WTC11 (cell line): ENCODE measurements at regions not wholly inside any gene's neighbourhood (a gene's known extent, or its start where the extent isn't known, plus 50 kb on each side); places are given as distances from the start of the nearest gene placed in this dataset.

Experiments
- ATAC-seq: fragments of 200-7000 bp; cut with Tn5 transposase; 2 replicates; pipeline ENCODE4 v1.10.0; 2021; ENCODE audit warnings: mild to moderate bottlenecking, moderate library complexity
- CTCF ChIA-PET: fragments of 300-600 bp; sonication (Branson Sonifier 250); formaldehyde crosslinking; loops from one replicate; lab custom pipeline; 2021; ENCODE audit warnings: antibody characterized with exemption; lab: Charles Lee
- POLR2A ChIA-PET: fragments of 350-600 bp; sonication (Branson Sonifier 250); formaldehyde crosslinking; loops from one replicate; lab custom pipeline; 2021; ENCODE audit warnings: antibody characterized with exemption; lab: Charles Lee
- DNase-seq: peaks from one replicate; pipeline ENCODE4 v3.0.0; 2021; ENCODE audit warnings: low spot score
- H3K27ac Mint-ChIP-seq: 2 replicates; pipeline ENCODE4 v1.8.0; 2021; ENCODE audit warnings: mixed read lengths
- H3K27me3 Mint-ChIP-seq: 2 replicates; pipeline ENCODE4 v1.8.0; 2021; ENCODE audit warnings: low read depth, mild to moderate bottlenecking, moderate library complexity, mixed read lengths
- H3K36me3 Mint-ChIP-seq: 2 replicates; pipeline ENCODE4 v1.8.0; 2021; ENCODE audit warnings: mixed read lengths
- H3K4me1 Mint-ChIP-seq: 2 replicates; pipeline ENCODE4 v1.8.0; 2022; ENCODE audit warnings: mixed read lengths
- H3K4me3 Mint-ChIP-seq: 2 replicates; pipeline ENCODE4 v1.8.0; 2021; ENCODE audit warnings: mild to moderate bottlenecking, moderate library complexity, mixed read lengths
- H3K9me3 Mint-ChIP-seq: 2 replicates; pipeline ENCODE4 v1.8.0; 2021; ENCODE audit warnings: mixed read lengths
- CREM ChIP-seq: sonication (generic); formaldehyde crosslinking; IDR thresholded peaks from 2 replicates; pipeline ENCODE4 v1.8.1; 2022; ENCODE audit warnings: mild to moderate bottlenecking, missing genetic modification reagents, moderate library complexity
- E2F1 ChIP-seq: sonication (generic); formaldehyde crosslinking; IDR thresholded peaks from 2 replicates; pipeline ENCODE4 v1.8.0; 2022; ENCODE audit warnings: mild to moderate bottlenecking, missing genetic modification reagents
- E2F5 ChIP-seq: sonication (generic); formaldehyde crosslinking; IDR thresholded peaks from 2 replicates; pipeline ENCODE4 v1.8.1; 2022; ENCODE audit warnings: mild to moderate bottlenecking, moderate library complexity, missing genetic modification reagents
- ERG ChIP-seq: fragments of 250-450 bp; sonication (Bioruptor Pico); IDR thresholded peaks from 2 replicates; pipeline ENCODE4 v1.8.0; 2021; ENCODE audit warnings: mild to moderate bottlenecking
- GRHL2 ChIP-seq: fragments of 250-450 bp; sonication (Bioruptor Pico); IDR thresholded peaks from 2 replicates; pipeline ENCODE4 v1.8.0; 2022; ENCODE audit warnings: mild to moderate bottlenecking, moderate library complexity; ENCODE audit not compliant: insufficient replicate concordance, severe bottlenecking
- GTF2I ChIP-seq: fragments of 250-450 bp; sonication (Bioruptor Pico); conservative IDR thresholded peaks from 2 replicates; pipeline ENCODE4 v1.4.0; 2021; ENCODE audit warnings: mild to moderate bottlenecking
- HMGXB4 ChIP-seq: sonication (generic); formaldehyde crosslinking; IDR thresholded peaks from 2 replicates; pipeline ENCODE4 v1.8.1; 2023; ENCODE audit warnings: mild to moderate bottlenecking, moderate library complexity, missing genetic modification reagents
- IRF1 ChIP-seq: sonication (generic); formaldehyde crosslinking; IDR thresholded peaks from 2 replicates; pipeline ENCODE4 v1.8.0; 2023; ENCODE audit warnings: missing genetic modification reagents
- JAZF1 ChIP-seq: fragments of 250-450 bp; sonication (Bioruptor Pico); IDR thresholded peaks from 2 replicates; pipeline ENCODE4 v1.9.0; 2021; ENCODE audit warnings: moderate library complexity, mild to moderate bottlenecking, inconsistent platforms
- NFATC4 ChIP-seq: fragments of 250-450 bp; sonication (Bioruptor Pico); IDR thresholded peaks from 2 replicates; pipeline ENCODE4 v1.9.0; 2021; ENCODE audit warnings: mild to moderate bottlenecking
- SOX15 ChIP-seq: fragments of 250-450 bp; sonication (Bioruptor Pico); IDR thresholded peaks from 2 replicates; pipeline ENCODE4 v1.9.0; 2021; ENCODE audit warnings: mild to moderate bottlenecking
- TCF7 ChIP-seq: sonication (generic); formaldehyde crosslinking; IDR thresholded peaks from 2 replicates; pipeline ENCODE4 v1.8.0; 2022; ENCODE audit warnings: mild to moderate bottlenecking, low read depth, missing genetic modification reagents, moderate library complexity
- USF1 ChIP-seq: sonication (generic); formaldehyde crosslinking; IDR thresholded peaks from 2 replicates; pipeline ENCODE4 v1.8.0; 2022; ENCODE audit warnings: mild to moderate bottlenecking, missing genetic modification reagents
- ZBTB21 ChIP-seq: sonication (generic); formaldehyde crosslinking; IDR thresholded peaks from 2 replicates; pipeline ENCODE4 v1.8.1; 2023; ENCODE audit warnings: mild to moderate bottlenecking, missing genetic modification reagents, borderline replicate concordance
- ZBTB43 ChIP-seq: sonication (generic); formaldehyde crosslinking; IDR thresholded peaks from 2 replicates; pipeline ENCODE4 v1.8.1; 2023; ENCODE audit warnings: mild to moderate bottlenecking, missing genetic modification reagents
- ZNF138 ChIP-seq: sonication (generic); formaldehyde crosslinking; conservative IDR thresholded peaks from 2 replicates; pipeline ENCODE4 v1.8.1; 2022; ENCODE audit warnings: mild to moderate bottlenecking, moderate library complexity, missing genetic modification reagents
- ZNF219 ChIP-seq: sonication (generic); formaldehyde crosslinking; IDR thresholded peaks from 2 replicates; pipeline ENCODE4 v1.8.0; 2023; ENCODE audit warnings: missing genetic modification reagents, mild to moderate bottlenecking, borderline replicate concordance
- ZNF281 ChIP-seq: sonication (generic); formaldehyde crosslinking; IDR thresholded peaks from 2 replicates; pipeline ENCODE4 v1.8.0; 2023; ENCODE audit warnings: mild to moderate bottlenecking, missing genetic modification reagents
- ZNF396 ChIP-seq: fragments of 250-450 bp; sonication (Bioruptor Pico); IDR thresholded peaks from 2 replicates; pipeline ENCODE4 v1.8.0; 2021; ENCODE audit warnings: mild to moderate bottlenecking, moderate library complexity, borderline replicate concordance

- H3K9me3 Mint-ChIP-seq: 0 out of 2 replicates have a peak, but pooled peaks cover 4% of the 10 kb centered on the region
- CTCF ChIA-PET: no interaction called here
- H3K36me3 Mint-ChIP-seq: no peaks in the 10 kb centered on the region
Observed at GRCh38 chrX:123049071-123049625, 134.9 kb upstream of the GRIA3 start.

GRCh38 chrX:123060986-123061385 lies 123.1 kb upstream of the GRIA3 start:
- no peak overlapping the region for H3K27ac Mint-ChIP-seq
- no peaks in the 10 kb centered on the region for H3K4me1 Mint-ChIP-seq
- no peaks in the 10 kb centered on the region for H3K27me3 Mint-ChIP-seq
- TF ChIP-seq HMGXB4 (CRISPR knock-in tag) (no peak), ZNF396 (CRISPR knock-in tag) (no peak), CREM (no peak), TCF7 (CRISPR knock-in tag) (no peak), E2F5 (CRISPR knock-in tag) (no peak), NFATC4 (no peak), GRHL2 (CRISPR knock-in tag) (no peak), ZNF281 (CRISPR knock-in tag) (no peak)
- no peak overlapping the region for H3K4me3 Mint-ChIP-seq
- no peaks in the 10 kb centered on the region for H3K36me3 Mint-ChIP-seq
- no peaks in the 10 kb centered on the region for H3K9me3 Mint-ChIP-seq
- no peak for ATAC-seq
- ChIA-PET POLR2A (no interaction called here), CTCF (no interaction called here)
- no peak for DNase-seq

More at GRCh38 chrX:123049071-123049625, 134.9 kb upstream of the GRIA3 start:
- Mint-ChIP-seq H3K4me3 (no peak overlapping the region), H3K27me3 (no peaks in the 10 kb centered on the region), H3K27ac (no peak overlapping the region), H3K4me1 (no peaks in the 10 kb centered on the region)
- DNase-seq (no peak), ATAC-seq (no peak)
- POLR2A ChIA-PET: no interaction called here
- TF ChIP-seq USF1 (CRISPR knock-in tag) (no peak), ZNF219 (CRISPR knock-in tag) (no peak), ZNF138 (no peak), GTF2I (CRISPR knock-in tag) (no peak), ERG (CRISPR knock-in tag) (no peak), CREM (no peak), ZBTB43 (no peak), IRF1 (CRISPR knock-in tag) (no peak), E2F1 (no peak), ZBTB21 (CRISPR knock-in tag) (no peak), JAZF1 (no peak), SOX15 (CRISPR knock-in tag) (no peak)
